H1 (cell line): ENCODE measurements at regions not wholly inside any gene's neighbourhood (a gene's known extent, or its start where the extent isn't known, plus 50 kb on each side); places are given as distances from the start of the nearest gene placed in this dataset.

ENCODE experiments used
- CBX8 ChIP-seq: fragments of 300-800, 300-1000 bp; sonication (generic); IDR thresholded peaks from 2 replicates; pipeline ENCODE4 v1.7.1; 2016; ENCODE audit warnings: low read depth, low read length, borderline replicate concordance
- SUZ12 ChIP-seq: fragments of 200-600 bp; sonication (generic); IDR thresholded peaks from 2 replicates; pipeline ENCODE4 v1.6.1; 2012; ENCODE audit warnings: mild to moderate bottlenecking, inconsistent platforms, low read length, moderate library complexity, mixed read lengths

DNA sequence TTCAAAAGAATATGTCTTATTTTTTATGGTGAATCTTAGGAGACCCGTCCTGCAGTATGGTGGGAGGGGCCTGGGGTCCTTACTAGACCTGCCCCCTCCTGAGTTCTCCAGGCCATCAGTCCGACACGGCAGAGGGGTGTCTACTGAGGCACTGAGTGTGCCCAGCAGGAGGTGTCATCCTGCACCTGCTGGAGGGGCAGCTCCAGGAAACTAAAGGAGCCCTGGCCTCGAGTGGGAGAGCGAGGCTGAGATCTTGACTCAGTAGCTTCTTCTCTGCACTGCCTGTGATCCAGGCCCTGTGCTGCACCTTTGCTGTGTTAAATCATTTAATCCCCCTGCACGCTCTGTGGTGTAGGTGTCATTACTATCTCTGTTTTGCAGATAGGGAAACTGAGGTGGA lies 587.7 kb downstream of the PTPRU start (continued):
- TF ChIP-seq CBX8 (no peak), SUZ12 (no peak)
